ENCODE measurements at regions not wholly inside any gene's neighbourhood (a gene's known extent, or its start where the extent isn't known, plus 50 kb on each side); places are given as distances from the start of the nearest gene placed in this dataset.

- intact Hi-C loops (cut with DNase I) = no loop called here
- no peaks in the 10 kb centered on the region for H3K27me3 ChIP-seq
- no peak for DNase-seq
- no peak for ATAC-seq
- H3K4me3 ChIP-seq = no peak overlapping the region
- no peaks in the 10 kb centered on the region for H3K36me3 ChIP-seq (replicated peaks in 1 of 2; ENCODE audit: insufficient read depth in 1 of 2, low read depth in 2 of 2)
- no peak overlapping the region for H3K27ac ChIP-seq
- H3K4me1 ChIP-seq = no peaks in the 10 kb centered on the region
- WGBS, 2 donors = 52 to 59% methylated on average over 1 of the region's 1 CpG
- H3K9me3 ChIP-seq = no peaks in the 10 kb centered on the region
- TF ChIP-seq POLR2A (IDR thresholded peaks at IDR 0.05) = no peak
- no peak for TF ChIP-seq CTCF (IDR thresholded peaks at IDR 0.05)
Measured at GRCh38 chr7:25712500-25712899, 439.5 kb upstream of the NFE2L3 start.

- Histone ChIP-seq H3K27me3 (no peaks in the 10 kb centered on the region), H3K4me3 (no peak overlapping the region), H3K27ac (no peak overlapping the region), H3K36me3 (replicated peaks in 1 of 2; ENCODE audit: insufficient read depth in 1 of 2, low read depth in 2 of 2) (no peaks in the 10 kb centered on the region), H3K9me3 (no peaks in the 10 kb centered on the region), H3K4me1 (no peaks in the 10 kb centered on the region)
- no peak for ATAC-seq
- WGBS, 2 donors = 75 to 89% methylated on average over 5 of the region's 5 CpGs
- intact Hi-C loops (cut with DNase I) = no loop called here
- DNase-seq = no peak
- TF ChIP-seq CTCF (IDR thresholded peaks at IDR 0.05) = no peak
- TF ChIP-seq POLR2A (IDR thresholded peaks at IDR 0.05) = no peak
Measured at GRCh38 chr7:25714013-25714412, 438.0 kb upstream of the NFE2L3 start.

- DNase-seq = no peak
- ATAC-seq = no peak
- Histone ChIP-seq H3K36me3 (replicated peaks in 1 of 2; ENCODE audit: insufficient read depth in 1 of 2, low read depth in 2 of 2) (no peaks in the 10 kb centered on the region), H3K27me3 (no peaks in the 10 kb centered on the region), H3K4me3 (no peak overlapping the region), H3K9me3 (no peaks in the 10 kb centered on the region), H3K27ac (no peak overlapping the region), H3K4me1 (no peaks in the 10 kb centered on the region)
- intact Hi-C loops (cut with DNase I) = no loop called here
- 84 to 85% methylated on average over 6 of the region's 6 CpGs for WGBS, 2 donors
- no peak for TF ChIP-seq POLR2A (IDR thresholded peaks at IDR 0.05)
- TF ChIP-seq CTCF (IDR thresholded peaks at IDR 0.05) = no peak
Measured at GRCh38 chr7:25716421-25716820, 435.6 kb upstream of the NFE2L3 start.

GRCh38 chr7:25718596-25718995 is 433.4 kb upstream of the NFE2L3 start:
- H3K9me3 ChIP-seq = no peaks in the 10 kb centered on the region
- WGBS, 2 donors = 80 to 91% methylated on average over 4 of the region's 4 CpGs
- no peak overlapping the region for H3K4me3 ChIP-seq
- DNase-seq (no peak), ATAC-seq (no peak)
- no peak overlapping the region for H3K27ac ChIP-seq
- no peaks in the 10 kb centered on the region for H3K36me3 ChIP-seq (replicated peaks in 1 of 2; ENCODE audit: insufficient read depth in 1 of 2, low read depth in 2 of 2)
- H3K4me1 ChIP-seq = no peaks in the 10 kb centered on the region
- intact Hi-C loops (cut with DNase I) = no loop called here
- no peak for TF ChIP-seq CTCF (IDR thresholded peaks at IDR 0.05)
- TF ChIP-seq POLR2A (IDR thresholded peaks at IDR 0.05) = no peak
- no peaks in the 10 kb centered on the region for H3K27me3 ChIP-seq

GRCh38 chr7:25719190-25719896 is 432.7 kb upstream of the NFE2L3 start:
- intact Hi-C loops (cut with DNase I) = no loop called here
- ATAC-seq (no peak), DNase-seq (no peak)
- Histone ChIP-seq H3K27me3 (no peaks in the 10 kb centered on the region), H3K9me3 (no peaks in the 10 kb centered on the region), H3K27ac (no peak overlapping the region), H3K4me1 (no peaks in the 10 kb centered on the region), H3K4me3 (no peak overlapping the region), H3K36me3 (replicated peaks in 1 of 2; ENCODE audit: insufficient read depth in 1 of 2, low read depth in 2 of 2) (no peaks in the 10 kb centered on the region)
- 77 to 90% methylated on average over 5 of the region's 5 CpGs for WGBS, 2 donors
- TF ChIP-seq POLR2A (IDR thresholded peaks at IDR 0.05) = no peak
- no peak for TF ChIP-seq CTCF (IDR thresholded peaks at IDR 0.05)
